ENCODE measurements at regions not wholly inside any gene's neighbourhood (a gene's known extent, or its start where the extent isn't known, plus 50 kb on each side); places are given as distances from the start of the nearest gene placed in this dataset.
"Not testable (repeated sequence)": the region's sequence is repeated elsewhere in the genome, so short reads cannot be mapped to it uniquely, and the experiment has no call there.

DNA sequence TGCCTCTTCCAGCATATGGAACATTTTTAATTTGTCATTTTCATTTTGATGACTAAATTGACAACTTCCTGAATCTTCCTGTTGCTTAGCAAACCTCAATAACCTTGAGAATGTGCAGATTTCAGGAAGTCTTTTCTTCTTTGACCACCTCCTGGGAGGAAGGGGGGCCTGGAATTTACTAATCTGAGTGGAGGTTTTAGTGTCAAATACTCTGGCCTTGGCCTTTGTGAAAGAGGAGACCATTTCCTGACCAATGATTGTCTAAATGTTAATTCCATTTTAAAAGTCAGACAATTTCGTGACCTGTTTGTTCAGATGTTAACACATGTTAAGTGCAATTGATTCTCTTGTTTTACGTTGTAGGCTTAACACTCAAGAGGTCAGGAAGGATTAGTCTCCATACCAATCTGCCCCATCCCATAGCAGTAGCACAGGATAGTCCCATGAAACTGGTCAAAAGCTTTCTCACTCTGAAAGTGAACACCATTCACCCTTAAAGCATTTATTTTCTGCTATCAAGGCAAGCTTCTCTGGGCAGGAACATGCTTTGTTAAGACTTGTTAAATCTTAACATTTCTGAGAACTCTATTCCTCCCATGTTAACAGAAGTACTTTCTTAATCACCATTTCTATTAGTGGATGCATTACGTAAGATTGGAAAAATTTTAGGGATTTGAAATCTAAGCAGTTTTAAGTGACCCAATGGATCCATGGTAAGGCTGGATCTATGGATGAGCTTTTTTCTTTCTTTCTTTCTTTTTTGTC, 219.6 kb downstream of the RND3 start:
- no peak for DNase-seq (ENCODE audit: low read depth, low spot score)

DNA sequence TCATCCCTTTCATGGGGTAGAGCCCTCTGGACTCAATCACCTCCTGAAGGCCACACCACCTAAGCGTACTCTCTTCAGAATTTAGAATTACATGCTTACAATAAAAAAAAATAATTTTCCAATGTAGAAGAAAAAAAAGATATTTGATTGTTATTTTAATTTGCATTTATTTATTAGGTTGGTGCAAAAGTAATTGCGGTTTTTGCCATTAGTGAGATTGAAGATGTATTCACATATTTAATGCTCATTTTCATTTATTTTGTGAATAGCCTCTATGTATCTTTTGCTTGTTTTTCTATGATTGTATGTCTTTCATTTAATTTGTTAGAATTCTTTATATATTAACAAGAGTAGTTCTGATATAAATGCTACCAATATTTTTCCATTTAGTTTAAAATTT, 220.5 kb downstream of the RND3 start:
- DNase-seq (ENCODE audit: low read depth, low spot score), result no peak

- DNase-seq (ENCODE audit: low read depth, low spot score), result no peak
These were observed 223.0 kb downstream of the RND3 start for GRCh38 chr2:150264442-150264841.

DNA sequence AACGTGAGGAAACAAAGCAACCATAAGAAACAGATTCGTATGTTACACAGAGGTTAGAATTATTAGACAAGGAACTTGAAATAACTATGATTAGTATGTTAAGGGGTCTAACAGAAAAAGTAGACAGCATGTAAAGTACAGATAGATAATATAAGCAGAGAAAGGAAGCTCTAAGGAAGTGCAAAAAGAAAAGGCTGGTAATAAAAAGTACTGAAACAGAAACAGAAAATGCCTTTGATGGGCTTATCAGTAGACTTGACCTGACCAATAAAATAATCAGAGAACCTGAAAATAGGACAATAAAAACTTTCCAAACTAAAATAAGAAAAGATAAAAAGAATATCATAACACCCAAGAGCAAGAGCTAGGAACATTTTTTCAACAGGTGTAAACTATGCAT, 225.8 kb downstream of the RND3 start:
- DNase-seq (ENCODE audit: low read depth, low spot score), result no peak

DNA sequence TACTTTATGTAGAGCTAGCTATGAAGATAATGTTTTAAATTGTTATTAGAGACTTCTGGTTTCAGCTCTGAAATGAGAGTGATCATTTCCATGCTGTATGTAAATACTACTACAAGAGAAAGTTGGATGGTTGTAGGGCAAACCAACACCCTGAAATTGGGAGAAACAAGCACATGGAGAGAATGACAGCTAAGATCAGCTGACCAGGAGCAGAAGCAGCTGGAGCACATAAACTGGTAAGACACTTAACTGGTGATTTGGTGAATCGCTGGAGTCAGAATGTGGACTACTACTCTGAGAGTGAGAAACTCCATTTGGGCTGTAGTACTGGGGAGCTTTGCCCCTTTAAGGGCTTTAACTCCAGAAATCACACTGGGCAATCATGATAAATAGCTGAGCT, 226.8 kb downstream of the RND3 start:
- no peak for DNase-seq (ENCODE audit: low read depth, low spot score)

DNA sequence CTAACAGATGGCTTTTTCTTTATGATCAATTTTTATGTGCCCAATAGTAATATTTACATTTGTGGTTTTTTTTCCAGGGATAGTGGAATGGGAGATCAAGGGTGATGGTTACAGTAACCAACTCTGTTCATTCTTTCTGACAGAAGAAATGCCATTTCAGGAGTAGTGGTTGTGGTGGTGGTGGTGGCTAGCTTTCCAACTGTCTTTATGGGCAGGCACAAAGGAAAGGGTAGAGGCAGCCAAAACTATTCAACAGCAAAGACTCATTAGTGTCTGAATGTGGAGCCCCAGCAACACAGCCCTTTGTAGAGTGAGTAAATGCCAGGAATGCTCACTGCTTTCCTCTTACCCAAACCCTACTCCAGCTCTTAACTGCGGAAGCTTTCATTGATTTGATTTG, 227.7 kb downstream of the RND3 start:
- no peak for DNase-seq (ENCODE audit: low read depth, low spot score)

DNA sequence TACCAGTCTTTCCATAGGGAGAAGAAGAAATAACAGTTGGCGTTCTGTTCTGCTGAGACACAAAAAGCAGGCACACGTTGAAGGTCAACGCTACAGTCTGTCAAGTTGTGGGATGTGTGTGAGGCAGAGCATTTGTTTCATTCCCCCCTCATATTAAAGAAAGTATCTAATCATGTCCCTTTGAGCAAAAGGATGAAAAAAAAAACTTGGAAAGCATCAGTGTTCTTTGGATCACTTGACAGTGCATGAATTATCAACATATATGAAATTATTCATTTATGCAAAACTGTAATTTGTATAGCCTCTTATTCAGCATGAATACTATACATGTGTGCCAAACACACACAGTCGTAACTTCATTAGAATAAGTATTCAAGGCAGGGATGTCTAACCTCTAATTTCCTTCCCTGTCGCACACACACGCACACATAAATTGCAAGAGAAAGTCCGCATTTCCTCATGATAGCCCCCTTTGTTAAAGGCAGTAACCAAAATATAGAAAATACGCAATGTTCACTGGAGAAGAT, 228.6 kb downstream of the RND3 start:
- no peak for DNase-seq (ENCODE audit: low read depth, low spot score)

DNA sequence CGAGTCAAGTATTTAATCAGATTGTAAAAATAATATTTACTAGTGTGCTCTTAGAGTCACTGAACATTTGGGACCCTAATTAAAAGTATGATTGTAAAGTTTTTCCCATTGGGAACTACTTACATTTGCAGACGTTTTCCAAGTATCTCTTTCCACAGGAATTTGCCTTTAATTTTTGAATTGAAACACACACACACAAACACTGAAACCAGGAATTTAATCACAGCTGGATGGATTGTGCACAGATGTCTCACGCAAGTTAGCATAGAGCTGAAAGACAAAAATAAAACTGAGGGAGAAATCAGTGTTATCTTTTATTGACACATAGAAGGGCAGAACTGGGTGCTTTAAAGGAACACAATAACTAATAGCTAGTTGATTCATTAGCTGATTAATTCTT, 230.7 kb downstream of the RND3 start:
- no peak for DNase-seq (ENCODE audit: low read depth, low spot score)

- DNase-seq (ENCODE audit: low read depth, low spot score), result no peak
These were observed 231.9 kb downstream of the RND3 start for GRCh38 chr2:150255528-150255927.

- not testable (repeated sequence) for DNase-seq (ENCODE audit: low read depth, low spot score)
These were observed 237.7 kb downstream of the RND3 start for GRCh38 chr2:150249735-150250134.

- no peak for DNase-seq (ENCODE audit: low read depth, low spot score)
These were observed 240.0 kb downstream of the RND3 start for GRCh38 chr2:150247481-150247880.

DNA sequence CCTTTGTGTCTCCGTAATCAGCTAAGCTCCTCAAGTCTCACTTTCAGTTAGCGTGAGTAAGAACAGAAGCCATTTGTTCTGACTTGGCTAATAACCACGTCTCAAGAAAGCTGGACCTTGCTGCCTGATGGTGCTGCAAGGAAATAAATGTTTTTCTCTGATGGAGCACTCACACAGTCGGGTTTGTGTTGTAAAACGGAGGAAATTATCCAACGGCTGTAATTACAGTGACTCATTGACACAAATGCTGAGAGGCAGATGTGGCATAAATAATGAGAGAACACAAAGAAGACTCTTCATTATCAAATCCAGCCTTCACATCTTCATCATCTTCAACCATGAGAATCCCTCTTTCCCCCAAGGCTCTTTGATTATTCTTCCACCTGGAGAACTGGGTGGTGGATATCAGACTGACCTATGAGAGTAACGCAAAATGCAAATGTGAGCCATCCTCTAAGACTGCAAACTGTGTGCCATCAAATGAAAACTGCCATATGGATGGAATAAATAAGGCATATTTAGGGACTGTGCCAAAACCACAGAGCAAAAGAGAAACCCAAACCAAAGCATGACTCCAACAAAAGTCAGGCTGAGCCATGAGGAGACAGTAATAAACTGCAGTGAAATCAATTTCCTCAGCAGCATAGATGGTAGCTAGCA, 252.6 kb downstream of the RND3 start:
- DNase-seq (ENCODE audit: low read depth, low spot score), result no peak

GRCh38 chr2:150232871-150233270, 254.6 kb downstream of the RND3 start:
- no peak for DNase-seq (ENCODE audit: low read depth, low spot score)

- no peak for DNase-seq (ENCODE audit: low read depth, low spot score)
These were observed 255.1 kb downstream of the RND3 start for GRCh38 chr2:150232321-150232720.

- no peak for DNase-seq (ENCODE audit: low read depth, low spot score)
These were observed 256.9 kb downstream of the RND3 start for GRCh38 chr2:150230616-150231015.

- no peak for DNase-seq (ENCODE audit: low read depth, low spot score)
These were observed 257.5 kb downstream of the RND3 start for GRCh38 chr2:150230004-150230403.

GRCh38 chr2:150228936-150229335, 258.5 kb downstream of the RND3 start:
- DNase-seq (ENCODE audit: low read depth, low spot score), result no peak

DNA sequence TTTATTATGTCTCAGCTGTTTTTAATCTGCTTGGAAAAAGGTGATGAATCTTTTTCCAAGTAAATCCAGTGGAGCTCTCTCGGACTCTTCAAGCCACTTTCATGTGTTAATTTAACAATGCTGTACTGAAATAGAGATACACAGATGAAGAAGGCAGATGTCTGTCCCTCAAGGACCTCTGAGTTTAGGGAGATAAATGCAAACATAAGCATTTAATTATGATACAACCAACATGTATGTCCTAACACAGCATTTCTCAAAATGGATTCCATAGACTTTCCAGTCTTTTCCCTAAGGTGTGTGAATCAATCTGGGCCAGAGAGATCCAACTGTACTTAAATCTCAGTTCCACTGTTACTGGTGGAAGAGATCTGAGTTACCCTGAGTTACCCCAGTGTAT, 262.4 kb downstream of the RND3 start:
- DNase-seq (ENCODE audit: low read depth, low spot score), result no peak

DNA sequence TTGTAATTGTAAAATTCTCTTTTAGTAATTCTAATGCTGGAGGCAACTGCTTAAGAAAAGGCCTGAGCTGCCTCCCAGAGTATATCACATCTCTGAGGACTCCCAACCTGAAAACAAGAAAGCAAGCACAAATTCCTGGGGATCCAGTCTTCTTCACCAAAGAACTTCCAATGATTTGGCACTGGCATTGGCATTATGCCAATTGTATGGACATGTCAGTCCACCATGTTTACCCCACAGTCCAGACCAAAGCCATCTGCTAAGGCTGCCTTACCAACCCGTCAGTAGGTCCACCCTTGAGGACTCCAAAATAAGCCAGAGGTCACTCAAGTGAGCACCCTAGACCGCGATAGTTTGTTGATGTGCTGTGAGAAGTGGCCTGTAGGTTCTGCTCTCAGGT, 263.1 kb downstream of the RND3 start:
- DNase-seq (ENCODE audit: low read depth, low spot score), result no peak

DNA sequence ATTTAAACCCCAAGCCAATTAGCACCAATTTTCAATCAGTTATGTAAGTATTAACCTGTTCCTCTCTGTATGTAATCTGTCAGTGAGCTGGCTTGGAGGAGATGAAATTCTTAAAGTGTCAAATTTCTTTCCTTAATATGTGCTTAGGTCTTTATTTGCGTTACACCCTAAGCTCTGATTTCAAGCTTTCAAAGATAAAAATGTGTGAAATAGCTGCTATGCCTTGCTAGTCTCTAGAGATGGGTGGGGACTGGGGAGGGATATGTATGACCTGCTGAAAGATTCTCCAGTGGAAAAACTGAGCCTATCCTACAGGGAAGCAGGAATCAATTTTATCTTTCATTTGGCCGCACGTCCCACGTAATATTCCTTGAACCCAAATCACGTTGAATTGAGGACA, 264.5 kb downstream of the RND3 start:
- DNase-seq (ENCODE audit: low read depth, low spot score), result no peak

GRCh38 chr2:150222379-150222778, 265.1 kb downstream of the RND3 start:
- DNase-seq (ENCODE audit: low read depth, low spot score), result no peak

DNA sequence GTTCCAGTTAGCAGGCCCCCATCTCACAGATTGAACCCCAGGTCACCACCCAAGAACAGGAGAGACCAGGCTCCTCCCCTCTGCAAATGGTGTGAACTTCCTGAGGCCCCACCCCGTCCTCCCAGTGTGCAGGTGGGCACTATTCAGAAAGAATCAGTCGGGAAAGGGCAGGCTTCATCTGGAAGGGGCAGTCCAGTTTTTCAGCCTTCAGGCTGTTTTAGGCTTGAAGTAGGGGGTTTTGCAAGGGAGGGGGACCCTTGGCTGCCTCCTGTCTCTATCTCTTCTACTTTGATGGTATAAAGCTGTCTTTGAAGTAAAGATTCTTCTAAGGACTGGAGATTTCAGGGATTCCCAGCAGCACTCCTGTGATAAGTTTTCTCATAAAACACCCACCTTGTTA, 267.6 kb downstream of the RND3 start:
- no peak for DNase-seq (ENCODE audit: low read depth, low spot score)

GRCh38 chr2:150215041-150215440, 272.4 kb downstream of the RND3 start:
- DNase-seq (ENCODE audit: low read depth, low spot score), result no peak

All from smooth muscle cell of the brain vasculature (primary cell).